A549 (cell line): ENCODE measurements at regions not wholly inside any gene's neighbourhood (a gene's known extent, or its start where the extent isn't known, plus 50 kb on each side); places are given as distances from the start of the nearest gene placed in this dataset.

Source experiments
- MAFK ChIP-seq: fragments of 450-650 bp; IDR thresholded peaks from 2 replicates; pipeline ENCODE4 v1.6.1; 2014; ENCODE audit not compliant: partially characterized antibody
- MAX ChIP-seq: IDR thresholded peaks from 2 replicates; pipeline ENCODE4 v1.6.1; 2012
- RAD21 ChIP-seq, 2 experiments: fragments of >200 bp in 1 of 2; sonication (Bioruptor Twin) in 1 of 2; formaldehyde crosslinking in 1 of 2; IDR thresholded peaks in 1 of 2; conservative IDR thresholded peaks in 1 of 2; 2 replicates in 1 of 2; 3 replicates in 1 of 2; pipeline ENCODE4 v1.6.1; 2012 to 2018; ENCODE audit warnings: inconsistent platforms in 1 of 2

DNA sequence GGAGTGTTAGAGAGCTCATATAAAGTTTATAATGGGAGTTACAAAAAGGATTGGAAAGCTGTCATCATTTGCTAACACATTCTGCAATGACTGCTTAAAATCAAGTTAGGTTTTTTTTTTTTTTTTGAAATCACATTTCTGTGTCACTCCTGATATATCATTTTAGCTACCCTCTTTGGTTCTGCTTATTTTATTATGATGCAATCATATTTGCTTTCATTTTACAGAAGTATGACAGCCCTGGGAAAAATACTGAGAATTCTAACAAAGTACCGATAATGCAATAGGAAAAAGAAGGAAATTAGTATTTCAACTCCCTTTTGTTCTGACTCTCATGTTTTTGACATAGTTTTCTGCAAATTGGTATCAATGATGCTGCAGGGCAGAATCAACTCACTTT is 71.6 kb upstream of the MDGA2 start:
- no peak for TF ChIP-seq RAD21 (conservative IDR thresholded peaks at IDR 0.05 in 1 of 2, IDR thresholded peaks at IDR 0.05 in 1 of 2)
- no peak for TF ChIP-seq MAFK
- no peak for TF ChIP-seq MAX
